RWPE2 (cell line): ENCODE measurements at regions not wholly inside any gene's neighbourhood (a gene's known extent, or its start where the extent isn't known, plus 50 kb on each side); places are given as distances from the start of the nearest gene placed in this dataset.
"Not testable (repeated sequence)": the region's sequence is repeated elsewhere in the genome, so short reads cannot be mapped to it uniquely, and the experiment has no call there.

Source experiments
- ATAC-seq: fragments of 200-7000 bp; cut with Tn5 transposase; 3 replicates; pipeline ENCODE4 v1.9.1; 2021; ENCODE audit warnings: low read depth
- DNase-seq: peaks from one replicate; pipeline ENCODE4 v3.0.0-alpha.2; 2020; ENCODE audit warnings: low spot score
- H3K27ac ChIP-seq: fragments of 450-650 bp; 2 replicates; pipeline ENCODE4 v1.5.1; 2017; ENCODE audit warnings: mild to moderate bottlenecking; ENCODE audit not compliant: poor library complexity, severe bottlenecking
- H3K27me3 ChIP-seq: fragments of 250-450 bp; sonication (Bioruptor Pico); 2 replicates; pipeline ENCODE4 v1.5.1; 2021; ENCODE audit warnings: mild to moderate bottlenecking, moderate library complexity; ENCODE audit not compliant: insufficient read depth, poor library complexity, severe bottlenecking
- H3K36me3 ChIP-seq: fragments of 250-450 bp; sonication (Bioruptor Pico); 2 replicates; pipeline ENCODE4 v1.5.1; 2020; ENCODE audit warnings: low read depth, mild to moderate bottlenecking, moderate library complexity
- H3K4me1 ChIP-seq: fragments of 250-450 bp; sonication (Bioruptor Pico); 2 replicates; pipeline ENCODE4 v1.5.1; 2021; ENCODE audit warnings: mild to moderate bottlenecking, moderate library complexity; ENCODE audit not compliant: insufficient read depth, poor library complexity, severe bottlenecking
- H3K4me3 ChIP-seq: fragments of 250-450 bp; sonication (Bioruptor Pico); 2 replicates; pipeline ENCODE4 v1.5.1; 2021; ENCODE audit warnings: mild to moderate bottlenecking, moderate library complexity; ENCODE audit not compliant: severe bottlenecking
- H3K9me3 ChIP-seq: fragments of 250-450 bp; sonication (Bioruptor Pico); 2 replicates; pipeline ENCODE4 v1.5.1; 2021; ENCODE audit warnings: mild to moderate bottlenecking, moderate library complexity; ENCODE audit not compliant: severe bottlenecking

DNA sequence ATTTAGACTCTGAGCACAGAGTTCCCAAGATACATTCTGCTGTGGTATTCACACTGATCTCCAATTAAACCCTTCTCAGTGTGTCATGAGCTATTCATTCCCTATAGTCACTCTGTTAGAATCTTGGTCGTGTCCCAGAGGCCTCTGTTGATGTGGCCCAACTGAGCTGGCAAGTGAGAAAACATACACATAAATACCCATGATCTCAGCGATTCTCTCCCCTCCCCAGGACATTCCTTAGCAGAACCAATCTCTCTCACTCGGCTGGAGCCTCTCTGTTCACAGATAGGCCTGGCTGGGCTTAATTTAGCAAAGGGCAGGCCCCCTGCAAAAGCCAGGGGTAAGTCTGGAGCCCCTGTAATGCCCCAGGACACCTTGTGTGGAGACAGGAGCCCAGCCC is 130.8 kb upstream of the NBPF26 start:
- DNase-seq, H3K27me3 ChIP-seq, H3K36me3 ChIP-seq, H3K27ac ChIP-seq, H3K9me3 ChIP-seq, H3K4me3 ChIP-seq, H3K4me1 ChIP-seq: not testable (repeated sequence)
- ATAC-seq = peak; percentile 54

- H3K27ac ChIP-seq, H3K36me3 ChIP-seq, H3K27me3 ChIP-seq, H3K4me3 ChIP-seq, DNase-seq, H3K4me1 ChIP-seq, ATAC-seq, H3K9me3 ChIP-seq: not testable (repeated sequence)
Observed at GRCh38 chr1:120593648-120594047, 130.1 kb upstream of the NBPF26 start.

GRCh38 chr1:120598331-120598951 is 125.3 kb upstream of the NBPF26 start:
- H3K27me3 ChIP-seq, H3K4me3 ChIP-seq, DNase-seq, H3K27ac ChIP-seq, H3K4me1 ChIP-seq, H3K36me3 ChIP-seq, H3K9me3 ChIP-seq: not testable (repeated sequence)
- ATAC-seq = peak; percentile 33; the same call in 1 of the 3 replicates

GRCh38 chr1:120599511-120599910 is 124.2 kb upstream of the NBPF26 start:
- H3K4me3 ChIP-seq, H3K27me3 ChIP-seq, DNase-seq, H3K27ac ChIP-seq, H3K36me3 ChIP-seq, H3K9me3 ChIP-seq, ATAC-seq, H3K4me1 ChIP-seq: not testable (repeated sequence)

GRCh38 chr1:120600442-120601041 is 123.2 kb upstream of the NBPF26 start:
- ATAC-seq, H3K27me3 ChIP-seq, H3K4me3 ChIP-seq, H3K4me1 ChIP-seq, H3K9me3 ChIP-seq, H3K36me3 ChIP-seq, DNase-seq, H3K27ac ChIP-seq: not testable (repeated sequence)

GRCh38 chr1:120607882-120608281 is 115.9 kb upstream of the NBPF26 start:
- DNase-seq, H3K27me3 ChIP-seq, H3K27ac ChIP-seq, H3K36me3 ChIP-seq, H3K9me3 ChIP-seq, H3K4me3 ChIP-seq, H3K4me1 ChIP-seq, ATAC-seq: not testable (repeated sequence)

- not testable (repeated sequence) for H3K4me3 ChIP-seq, H3K4me1 ChIP-seq, H3K9me3 ChIP-seq, H3K27me3 ChIP-seq, H3K36me3 ChIP-seq, DNase-seq, H3K27ac ChIP-seq
- ATAC-seq = peak; percentile 88
Observed at GRCh38 chr1:120608314-120609014, 115.3 kb upstream of the NBPF26 start.

GRCh38 chr1:120609015-120609573 is 114.7 kb upstream of the NBPF26 start:
- H3K36me3 ChIP-seq, DNase-seq, H3K27ac ChIP-seq, H3K27me3 ChIP-seq, H3K4me3 ChIP-seq, H3K4me1 ChIP-seq, H3K9me3 ChIP-seq: not testable (repeated sequence)
- peak; percentile 39 for ATAC-seq

- peak; percentile 63 for ATAC-seq
- H3K4me1 ChIP-seq, H3K27ac ChIP-seq, H3K36me3 ChIP-seq, H3K4me3 ChIP-seq, DNase-seq, H3K9me3 ChIP-seq, H3K27me3 ChIP-seq: not testable (repeated sequence)
Observed at GRCh38 chr1:120609834-120610233, 113.9 kb upstream of the NBPF26 start.

DNA sequence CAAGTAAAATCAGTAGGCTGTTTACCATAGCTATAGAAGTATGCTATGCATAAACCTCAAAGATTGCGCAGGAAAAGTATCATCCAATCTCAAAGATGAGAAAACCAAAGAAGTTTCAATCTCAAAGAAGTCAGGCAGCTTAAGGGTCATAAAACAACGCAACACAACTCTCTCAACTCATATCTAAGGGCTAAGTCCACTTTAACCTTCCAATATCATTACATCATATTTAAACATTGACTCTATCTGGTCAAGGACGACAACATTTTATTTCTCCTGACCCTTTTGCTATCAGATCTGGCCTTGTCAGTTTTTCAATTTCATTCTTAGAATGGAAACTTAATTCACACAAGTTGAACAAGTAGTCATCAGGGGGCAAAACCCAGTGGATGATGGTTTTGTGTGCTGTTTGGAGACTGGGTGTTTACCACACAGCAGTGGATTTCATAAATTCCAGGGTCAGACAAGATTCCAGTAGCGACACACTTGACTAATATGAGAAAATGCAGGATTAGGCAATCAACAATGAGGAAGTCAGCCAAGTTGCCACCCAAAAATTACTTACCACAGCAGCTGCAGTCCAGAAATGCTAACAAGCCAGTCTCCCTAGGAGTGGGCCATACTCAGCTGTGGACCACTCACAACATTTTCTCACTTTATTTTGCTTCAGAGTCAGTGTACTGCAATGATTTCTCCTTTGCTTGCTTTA is 108.7 kb upstream of the NBPF26 start:
- H3K4me1 ChIP-seq, H3K4me3 ChIP-seq, H3K27ac ChIP-seq, H3K36me3 ChIP-seq, H3K27me3 ChIP-seq, H3K9me3 ChIP-seq, DNase-seq: not testable (repeated sequence)
- peak; percentile 85 for ATAC-seq

GRCh38 chr1:120617493-120617892 is 106.3 kb upstream of the NBPF26 start:
- H3K4me1 ChIP-seq, ATAC-seq, DNase-seq, H3K27me3 ChIP-seq, H3K4me3 ChIP-seq, H3K9me3 ChIP-seq, H3K27ac ChIP-seq, H3K36me3 ChIP-seq: not testable (repeated sequence)
